Endothelial cell (in vitro differentiated cells): ENCODE measurements at regions not wholly inside any gene's neighbourhood (a gene's known extent, or its start where the extent isn't known, plus 50 kb on each side); places are given as distances from the start of the nearest gene placed in this dataset.

Experiments
- DNase-seq: peaks from one replicate; pipeline ENCODE4 v3.0.0; 2021; ENCODE audit warnings: low spot score
- H3K27ac Mint-ChIP-seq: one replicate; pipeline ENCODE4 v1.8.0; 2021; ENCODE audit warnings: mixed read lengths, inconsistent platforms; ENCODE audit not compliant: unreplicated experiment
- H3K27me3 Mint-ChIP-seq: one replicate; pipeline ENCODE4 v1.8.0; 2021; ENCODE audit warnings: mild to moderate bottlenecking, moderate library complexity, mixed read lengths, inconsistent platforms; ENCODE audit not compliant: unreplicated experiment
- H3K36me3 Mint-ChIP-seq: one replicate; pipeline ENCODE4 v1.8.0; 2021; ENCODE audit warnings: mild to moderate bottlenecking, low read depth, mixed read lengths, inconsistent platforms; ENCODE audit not compliant: unreplicated experiment
- H3K4me1 Mint-ChIP-seq: one replicate; pipeline ENCODE4 v1.8.0; 2021; ENCODE audit warnings: mild to moderate bottlenecking, mixed read lengths, inconsistent platforms; ENCODE audit not compliant: unreplicated experiment
- H3K4me3 Mint-ChIP-seq: one replicate; pipeline ENCODE4 v1.8.0; 2021; ENCODE audit warnings: mild to moderate bottlenecking, mixed read lengths, inconsistent platforms; ENCODE audit not compliant: unreplicated experiment
- H3K9me3 Mint-ChIP-seq: one replicate; pipeline ENCODE4 v1.8.0; 2021; ENCODE audit warnings: mixed read lengths, inconsistent platforms; ENCODE audit not compliant: unreplicated experiment
- CTCF ChIP-seq: fragments of 200-600 bp; sonication (generic); IDR thresholded peaks from one replicate; pipeline ENCODE4 v1.5.0; 2021; ENCODE audit warnings: antibody characterized with exemption; ENCODE audit not compliant: unreplicated experiment

- Mint-ChIP-seq H3K27ac (no peak overlapping the region), H3K4me1 (peaks cover 23% of the 10 kb centered on the region), H3K27me3 (peaks cover 7% of the 10 kb centered on the region), H3K36me3 (no peaks in the 10 kb centered on the region), H3K9me3 (no peaks in the 10 kb centered on the region), H3K4me3 (no peak overlapping the region)
- TF ChIP-seq CTCF, result no peak
- no peak for DNase-seq
These were observed 229.8 kb downstream of the STIM2 start for GRCh38 chr4:27090406-27090805.

- TF ChIP-seq CTCF, result no peak
- no peaks in the 10 kb centered on the region for H3K9me3 Mint-ChIP-seq
- H3K27me3 Mint-ChIP-seq, result peaks cover 3% of the 10 kb centered on the region
- DNase-seq, result no peak
- no peak overlapping the region for H3K4me3 Mint-ChIP-seq
- H3K4me1 Mint-ChIP-seq, result peaks cover 19% of the 10 kb centered on the region
- no peaks in the 10 kb centered on the region for H3K36me3 Mint-ChIP-seq
- H3K27ac Mint-ChIP-seq, result no peak overlapping the region
These were observed 233.6 kb downstream of the STIM2 start for GRCh38 chr4:27094224-27094623.

GRCh38 chr4:27094783-27095182 is 234.1 kb downstream of the STIM2 start:
- Mint-ChIP-seq H3K4me1 (peaks cover 16% of the 10 kb centered on the region), H3K36me3 (no peaks in the 10 kb centered on the region), H3K4me3 (no peak overlapping the region), H3K27me3 (peaks cover 3% of the 10 kb centered on the region), H3K27ac (no peak overlapping the region), H3K9me3 (no peaks in the 10 kb centered on the region)
- no peak for TF ChIP-seq CTCF
- DNase-seq, result no peak

- DNase-seq, result no peak
- no peak overlapping the region for H3K27ac Mint-ChIP-seq
These were observed 235.6 kb downstream of the STIM2 start for GRCh38 chr4:27096142-27096824.

More at GRCh38 chr4:27096142-27096824, 235.6 kb downstream of the STIM2 start:
- no peaks in the 10 kb centered on the region for H3K9me3 Mint-ChIP-seq
- TF ChIP-seq CTCF, result peak; percentile 26
- H3K27me3 Mint-ChIP-seq, result peaks cover 2% of the 10 kb centered on the region
- peaks cover 12% of the 10 kb centered on the region for H3K4me1 Mint-ChIP-seq
- H3K36me3 Mint-ChIP-seq, result no peaks in the 10 kb centered on the region
- H3K4me3 Mint-ChIP-seq, result no peak overlapping the region
